ENCODE measurements at regions not wholly inside any gene's neighbourhood (a gene's known extent, or its start where the extent isn't known, plus 50 kb on each side); places are given as distances from the start of the nearest gene placed in this dataset.

- Histone ChIP-seq H2BK12ac (ENCODE audit: insufficient read length, low read depth, low read length) (no peak overlapping the region), H3K56ac (ENCODE audit: insufficient read length, low read depth, low read length) (no peak overlapping the region), H2BK15ac (ENCODE audit: low read depth, low read length) (no peak overlapping the region), H2AK5ac (ENCODE audit: insufficient read length, low read length) (no peak overlapping the region), H2BK120ac (ENCODE audit: low read depth, low read length, poor library complexity, severe bottlenecking) (no peak overlapping the region), H3K4ac (ENCODE audit: low read depth, low read length) (no peak overlapping the region), H4K20me1 (ENCODE audit: control insufficient read depth, insufficient read depth, insufficient read length) (no peaks in the 10 kb centered on the region), H3K27me3 (ENCODE audit: insufficient read depth, low read length) (no peaks in the 10 kb centered on the region), H4K8ac (replicated peaks; ENCODE audit: insufficient read length, low read depth, low read length) (no peak overlapping the region), H3K23me2 (ENCODE audit: insufficient read length, low read depth, low read length, poor library complexity, severe bottlenecking) (no peaks in the 10 kb centered on the region), H4K91ac (ENCODE audit: insufficient read length, low read depth, low read length) (no peak overlapping the region), H3K18ac (ENCODE audit: insufficient read length, low read depth, low read length) (no peak overlapping the region), H3K23ac (ENCODE audit: insufficient read length, low read depth, low read length) (no peak overlapping the region), H3K9ac (ENCODE audit: extremely low read depth, insufficient read length, low read length) (no peak overlapping the region), H2BK5ac (ENCODE audit: insufficient read length, low read length) (no peak overlapping the region), H3K79me1 (ENCODE audit: insufficient read depth, low read depth, low read length, poor library complexity, severe bottlenecking) (no peaks in the 10 kb centered on the region), H3T11ph (ENCODE audit: low read length) (no peak overlapping the region), H3K14ac (ENCODE audit: insufficient read depth, low read length) (no peak overlapping the region), H4K5ac (ENCODE audit: insufficient read length, low read depth, low read length) (no peak overlapping the region), H3K4me2 (ENCODE audit: insufficient read depth, insufficient read length, low read length) (no peak overlapping the region), H3K79me2 (ENCODE audit: insufficient read depth, low read length) (no peaks in the 10 kb centered on the region), H2BK20ac (ENCODE audit: low read depth, low read length, poor library complexity, severe bottlenecking) (no peak overlapping the region), H3K9me3 (ENCODE audit: control insufficient read depth, low read depth, low read length) (no peaks in the 10 kb centered on the region), H3K4me1 (ENCODE audit: insufficient read depth, low read length) (no peaks in the 10 kb centered on the region), H2AFZ (ENCODE audit: low read length) (no peak overlapping the region), H3K27ac (ENCODE audit: insufficient read length, low read depth, low read length) (no peak overlapping the region)
- WGBS (ENCODE audit: extremely low coverage, insufficient read length, low lambda C conversion rate): no CpG with 5 or more reads among the region's 10 CpGs
- no peak for TF ChIP-seq CTCF (conservative IDR thresholded peaks at IDR 0.05)
- Mint-ChIP-seq H3K4me1 (peaks cover 12 to 13% of the 10 kb centered on the region in 2 experiments), H3K36me3 (ENCODE audit: insufficient read depth in 1 of 3, low read depth in 3 of 3) (no peaks in the 10 kb centered on the region), H3K27ac (no peak overlapping the region), H3K9me3 (no peaks in the 10 kb centered on the region; a peak in 1 of 5 replicates), H3K27me3 (ENCODE audit: low read depth) (no peaks in the 10 kb centered on the region), H3K4me3 (no peak overlapping the region)
- DNase-seq: no peak
Observed at GRCh38 chr10:133006202-133006601, 63.8 kb upstream of the CFAP46 start.

All from H9 (cell line).